K562 (cell line): ENCODE measurements at regions not wholly inside any gene's neighbourhood (a gene's known extent, or its start where the extent isn't known, plus 50 kb on each side); places are given as distances from the start of the nearest gene placed in this dataset.
A peak's percentile ranks its signal among the peaks of the same experiment; 100 is the strongest.

Source experiments
- ATAC-seq: fragments of 200-7000 bp; cut with Tn5 transposase; 3 replicates; pipeline ENCODE4 v1.9.1; 2020; ENCODE audit warnings: moderate library complexity
- BruUV-seq: library from RNA; stranded (reverse); fragments of 400-500 nt; replicated peaks from 2 replicates; lab custom pipeline; 2021; lab: Mats Ljungman, UMichigan
- CTCF ChIA-PET: fragments of 300-600 bp; formaldehyde crosslinking; extraction: SDS; loops from one replicate; lab custom pipeline; 2021; ENCODE audit warnings: low intra/inter-chr PET ratio; lab: Yijun Ruan, JAX
- POLR2A ChIA-PET: fragments of 300-600, 350-650 bp; sonication (Branson Sonifier 250); formaldehyde crosslinking; extraction: SDS; loops from one replicate; lab custom pipeline; 2021; ENCODE audit warnings: antibody characterized with exemption, inconsistent platforms; lab: Yijun Ruan, JAX
- DNase-seq, 4 experiments: peaks; one replicate each; pipeline versions ENCODE4 v3.0.0 to v3.0.0-alpha.2; 2011 to 2018; ENCODE audit warnings: low spot score in 3 of 4, mixed read lengths in 3 of 4; ENCODE audit errors: extremely low read depth in 1 of 4
- FAIRE-seq: peaks from 2 replicates; lab custom pipeline; 2011; peaks lifted over from hg19 to GRCh38; lab: Jason Lieb, UNC
- H2AFZ ChIP-seq: 2 replicates; pipeline ENCODE4 v1.6.0; 2011; ENCODE audit warnings: low read depth, low read length, control low read depth, inconsistent platforms
- H3K27ac ChIP-seq: fragments of 200-600 bp; 3 replicates; pipeline ENCODE4 v1.8.0; 2011; ENCODE audit warnings: low read depth, mild to moderate bottlenecking, control low read depth, inconsistent platforms, low read length, moderate library complexity, mixed read lengths; ENCODE audit errors: extremely low read depth
- H3K27me3 ChIP-seq, 2 experiments: fragments of 300-600 bp in 1 of 2; 2 replicates in 1 of 2; 3 replicates in 1 of 2; pipeline versions ENCODE4 v1.6.0 to v1.8.0; 2011; ENCODE audit warnings: inconsistent platforms in 2 of 2, low read length in 2 of 2, mild to moderate bottlenecking in 1 of 2, mixed read lengths in 1 of 2, moderate library complexity in 1 of 2; ENCODE audit not compliant: control insufficient read depth in 2 of 2, insufficient read depth in 2 of 2
- H3K36me3 ChIP-seq: fragments of 300-600 bp; 3 replicates; pipeline ENCODE4 v1.8.0; 2011; ENCODE audit warnings: mild to moderate bottlenecking, low read length, inconsistent platforms; ENCODE audit not compliant: control insufficient read depth, insufficient read depth
- H3K4me1 ChIP-seq, 2 experiments: fragments of 200-600 bp in 1 of 2; replicated peaks in 1 of 2; 2 replicates in 1 of 2; 3 replicates in 1 of 2; pipeline versions ENCODE4 v1.5.1 to v1.8.0; 2011; ENCODE audit warnings: inconsistent platforms in 2 of 2, low read length in 2 of 2, mild to moderate bottlenecking in 1 of 2, mixed read lengths in 1 of 2, moderate library complexity in 1 of 2; ENCODE audit not compliant: control insufficient read depth in 2 of 2, insufficient read depth in 2 of 2
- H3K4me2 ChIP-seq: 2 replicates; pipeline ENCODE4 v1.6.1; 2011; ENCODE audit warnings: low read length, control low read depth, inconsistent platforms, mixed read lengths; ENCODE audit not compliant: insufficient read depth
- H3K4me3 ChIP-seq: fragments of 200-600 bp; sonication (generic), shearing (Covaris generic); 2 replicates; pipeline ENCODE4 v1.5.1; 2016; ENCODE audit warnings: control low read depth, inconsistent platforms
- H3K79me2 ChIP-seq: fragments of 200-600 bp; 3 replicates; pipeline ENCODE4 v1.8.0; 2011; ENCODE audit warnings: low read length, inconsistent platforms; ENCODE audit not compliant: control insufficient read depth, insufficient read depth
- H3K9ac ChIP-seq, 2 experiments: 2 replicates each; pipeline versions ENCODE4 v1.6.0 to v1.6.1; 2011; ENCODE audit warnings: low read depth in 2 of 2, low read length in 2 of 2, control low read depth in 1 of 2, inconsistent platforms in 1 of 2, mild to moderate bottlenecking in 1 of 2, mixed read lengths in 1 of 2; ENCODE audit not compliant: insufficient read depth in 1 of 2
- H3K9me1 ChIP-seq: one replicate; pipeline ENCODE4 v1.6.0; 2011; ENCODE audit warnings: inconsistent platforms, mild to moderate bottlenecking, low read length, moderate library complexity; ENCODE audit not compliant: control insufficient read depth, insufficient read depth
- H3K9me3 ChIP-seq: replicated peaks from 2 replicates; pipeline ENCODE4 v1.5.1; 2011; ENCODE audit warnings: low read depth, low read length, inconsistent platforms; ENCODE audit not compliant: control insufficient read depth, insufficient read depth
- H4K20me1 ChIP-seq: replicated peaks from 2 replicates; pipeline ENCODE4 v1.6.1; 2011; ENCODE audit warnings: low read length, inconsistent platforms, mixed read lengths; ENCODE audit not compliant: control insufficient read depth, insufficient read depth
- ESRRA ChIP-seq: fragments of 450-650 bp; IDR thresholded peaks from 2 replicates; pipeline ENCODE4 v1.6.1; 2014; ENCODE audit warnings: low read depth, mild to moderate bottlenecking, moderate library complexity, borderline replicate concordance
- MAFF ChIP-seq: IDR thresholded peaks from 2 replicates; pipeline ENCODE4 v1.6.1; 2012; ENCODE audit warnings: low read length, improper control_type of control experiment
- ZNF224 ChIP-seq: sonication (generic); formaldehyde crosslinking; IDR thresholded peaks from 2 replicates; pipeline ENCODE4 v1.8.0; 2022; ENCODE audit warnings: mild to moderate bottlenecking, missing genetic modification reagents
- WGBS: fragments of 100-300 bp; shearing (Covaris generic); methylation state at CpG from one replicate; pipeline ENCODE4 v1.1.6; 2016; ENCODE audit warnings: low coverage, mixed read lengths; ENCODE audit not compliant: insufficient coverage; ENCODE audit errors: missing lambda C conversion rate; 5-methylcytosine and 5-hydroxymethylcytosine counted together
- in situ Hi-C: fragments of 300-500 bp; cut with MboI; formaldehyde crosslinking; loops from 4 replicates; pipeline ENCODE4 v1.15.0; 2018; ENCODE audit warnings: inconsistent platforms, mixed read lengths
- intact Hi-C: fragments of 100-400 bp; cut with micrococcal nuclease; formaldehyde crosslinking; loops from 2 replicates; pipeline ENCODE4 v1.14.2; 2022

GRCh38 chr1:60753036-60753900, 329.1 kb upstream of the NFIA start:
- no peak overlapping the region for H3K27ac ChIP-seq
- ChIA-PET CTCF (no interaction called here), POLR2A (no interaction called here)
- no peaks in the 10 kb centered on the region for H3K27me3 ChIP-seq
- H4K20me1 ChIP-seq, result no peaks in the 10 kb centered on the region
- H3K4me1 ChIP-seq, result no peaks in the 10 kb centered on the region
- TF ChIP-seq MAFF, result no peak
- intact Hi-C loops (no loop called here), in situ Hi-C loops (no loop called here)
- no peak overlapping the region for H3K9ac ChIP-seq
- BruUV-seq, result no TSS peak
- no peaks in the 10 kb centered on the region for H3K79me2 ChIP-seq
- FAIRE-seq (peak; percentile 15), DNase-seq (no peak), ATAC-seq (no peak)
- H3K36me3 ChIP-seq, result no peaks in the 10 kb centered on the region
- H3K9me3 ChIP-seq, result no peaks in the 10 kb centered on the region
- no peak overlapping the region for H2AFZ ChIP-seq
- H3K9me1 ChIP-seq, result no peaks in the 10 kb centered on the region
- H3K4me2 ChIP-seq, result no peak overlapping the region
- WGBS, result 1% methylated on average over 9 of the region's 9 CpGs
- no peak overlapping the region for H3K4me3 ChIP-seq

GRCh38 chr1:60751306-60751705, 331.1 kb upstream of the NFIA start:
- FAIRE-seq (no peak), ATAC-seq (no peak), DNase-seq (no peak)
- no peak for TF ChIP-seq ESRRA
- TF ChIP-seq ZNF224 (CRISPR knock-in tag), result no peak
- Histone ChIP-seq H3K9ac (no peak overlapping the region), H3K4me1 (no peaks in the 10 kb centered on the region), H3K79me2 (no peaks in the 10 kb centered on the region), H3K27me3 (no peaks in the 10 kb centered on the region), H3K27ac (no peak overlapping the region), H2AFZ (no peak overlapping the region), H3K9me3 (no peaks in the 10 kb centered on the region), H3K9me1 (no peaks in the 10 kb centered on the region), H4K20me1 (no peaks in the 10 kb centered on the region), H3K4me2 (no peak overlapping the region), H3K36me3 (no peaks in the 10 kb centered on the region), H3K4me3 (no peak overlapping the region)
- ChIA-PET CTCF (no interaction called here), POLR2A (no interaction called here)
- in situ Hi-C loops (no loop called here), intact Hi-C loops (no loop called here)
- no TSS peak for BruUV-seq
- 0% methylated on average over 1 of the region's 1 CpG for WGBS
